Gastroesophageal sphincter (tissue), 3 donors: ENCODE measurements at regions not wholly inside any gene's neighbourhood (a gene's known extent, or its start where the extent isn't known, plus 50 kb on each side); places are given as distances from the start of the nearest gene placed in this dataset.

ENCODE experiments used
- CTCF ChIP-seq, 4 experiments: fragments of 200-600 bp in 2 of 4; fragments of 450-650 bp in 2 of 4; sonication (generic) in 1 of 4; IDR thresholded peaks; one replicate each; pipeline ENCODE4 v1.5.1; 2017 to 2019; ENCODE audit warnings: antibody characterized with exemption in 4 of 4, mild to moderate bottlenecking in 2 of 4, moderate library complexity in 2 of 4
- EP300 ChIP-seq: sonication (generic); formaldehyde crosslinking; IDR thresholded peaks from one replicate; pipeline ENCODE4 v1.6.1; 2017; ENCODE audit warnings: antibody characterized with exemption, mild to moderate bottlenecking
- POLR2A ChIP-seq, 2 donors: fragments of 450-650 bp; IDR thresholded peaks; one replicate each; pipeline ENCODE4 v1.6.1; 2017; ENCODE audit warnings: antibody characterized with exemption in 2 of 2, mild to moderate bottlenecking in 2 of 2, moderate library complexity in 1 of 2
- POLR2AphosphoS5 ChIP-seq: sonication (generic); formaldehyde crosslinking; IDR thresholded peaks from one replicate; pipeline ENCODE4 v1.6.1; 2017; ENCODE audit warnings: antibody characterized with exemption

GRCh38 chr4:17313194-17313593 is 198.7 kb downstream of the QDPR start:
- no peak for TF ChIP-seq POLR2A (IDR thresholded peaks at IDR 0.05)
- no peak for TF ChIP-seq EP300
- no peak for TF ChIP-seq CTCF (IDR thresholded peaks at IDR 0.05)
- TF ChIP-seq POLR2AphosphoS5, result no peak
